GM12891 (cell line): ENCODE measurements at regions not wholly inside any gene's neighbourhood (a gene's known extent, or its start where the extent isn't known, plus 50 kb on each side); places are given as distances from the start of the nearest gene placed in this dataset.

ENCODE experiments used
- POLR2A ChIP-seq: IDR thresholded peaks from 2 replicates; pipeline ENCODE4 v1.6.1; 2011; ENCODE audit warnings: low read depth, low read length, control low read depth
- POLR2AphosphoS5 ChIP-seq: IDR thresholded peaks from 2 replicates; pipeline ENCODE4 v1.6.1; 2011; ENCODE audit warnings: low read depth, low read length, control low read depth
- TAF1 ChIP-seq: IDR thresholded peaks from 2 replicates; pipeline ENCODE4 v1.6.1; 2011; ENCODE audit warnings: low read depth, low read length, control low read depth

- no peak for TF ChIP-seq POLR2A
- no peak for TF ChIP-seq POLR2AphosphoS5
- no peak for TF ChIP-seq TAF1
Measured at GRCh38 chr1:102661481-102661880, 446.8 kb downstream of the COL11A1 start.
